ENCODE measurements at regions not wholly inside any gene's neighbourhood (a gene's known extent, or its start where the extent isn't known, plus 50 kb on each side); places are given as distances from the start of the nearest gene placed in this dataset.

DNA sequence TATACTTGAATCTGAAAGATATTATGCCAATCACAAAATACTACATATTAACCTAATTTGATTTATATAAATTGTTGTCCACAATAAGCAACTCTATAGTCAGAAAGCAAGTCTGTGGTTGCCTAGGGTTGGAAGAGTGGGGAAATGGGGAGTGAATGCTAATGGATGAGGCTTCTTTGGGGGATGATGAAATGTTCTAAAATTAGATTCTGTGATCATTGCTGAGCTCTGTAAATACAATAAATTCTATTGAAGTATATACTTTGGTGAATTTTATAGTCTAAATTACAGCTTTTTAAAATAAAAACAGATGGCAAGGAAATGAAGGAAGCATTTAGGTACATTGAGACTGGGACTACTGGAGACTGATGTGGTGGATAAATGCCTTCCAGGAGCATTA is 275.5 kb downstream of the MBD2 start:
- ChIA-PET POLR2A (no interaction called here), CTCF (interaction anchor here (0.6 kb wide), 1 partner anchor 15 kb away, joined by 3 read pairs; no protein-coding TSS in a partner anchor)
- no peak for DNase-seq
- no peak overlapping the region for H3K27ac Mint-ChIP-seq
- H3K36me3 Mint-ChIP-seq (ENCODE audit: low read depth) = no peaks in the 10 kb centered on the region
- ATAC-seq = no peak
- H3K4me1 Mint-ChIP-seq = no peaks in the 10 kb centered on the region
- no peak overlapping the region for H3K4me3 Mint-ChIP-seq
- intact Hi-C loops (cut with DNase I, micrococcal nuclease) = no loop called here
- H3K27me3 Mint-ChIP-seq = peaks cover 2% of the 10 kb centered on the region
- peaks cover 12% of the 10 kb centered on the region for H3K9me3 Mint-ChIP-seq (ENCODE audit: low read depth)

DNA sequence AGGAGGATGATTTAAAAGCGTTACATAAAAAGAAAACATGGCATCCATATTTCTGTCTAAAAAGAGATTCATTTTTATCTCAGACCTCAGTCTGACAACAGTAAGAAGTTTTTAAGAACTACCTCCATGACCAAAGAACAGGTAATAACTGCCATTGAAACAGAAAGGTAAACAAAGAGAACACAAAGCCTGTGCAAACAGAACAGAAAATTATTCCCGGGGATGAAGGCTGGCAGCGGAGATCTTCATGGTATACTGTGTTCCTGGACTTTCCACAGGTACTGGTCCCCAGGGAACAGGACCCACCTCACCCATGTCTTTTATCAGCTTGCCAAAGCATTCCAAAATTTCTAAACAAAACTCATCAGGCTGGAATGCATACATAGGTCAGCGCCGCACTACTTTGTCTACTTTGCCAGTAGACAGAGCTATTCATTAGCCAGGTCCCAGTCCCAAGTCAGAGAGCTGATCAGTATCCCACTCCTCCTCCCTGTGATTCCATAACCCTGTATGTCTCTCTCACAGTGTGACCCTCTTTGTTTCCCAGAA is 277.3 kb downstream of the MBD2 start:
- POLR2A ChIA-PET = no interaction called here
- Mint-ChIP-seq H3K27ac (no peak overlapping the region), H3K4me1 (no peaks in the 10 kb centered on the region), H3K4me3 (no peak overlapping the region), H3K27me3 (peaks cover 2% of the 10 kb centered on the region), H3K36me3 (ENCODE audit: low read depth) (no peaks in the 10 kb centered on the region), H3K9me3 (ENCODE audit: low read depth) (peaks cover 8% of the 10 kb centered on the region)
- DNase-seq = no peak
- no peak for ATAC-seq
- CTCF ChIA-PET = interaction anchor here (0.6 kb wide), 1 partner anchor 45 kb away, joined by 3 read pairs; no protein-coding TSS in a partner anchor
- intact Hi-C loops (cut with DNase I, micrococcal nuclease) = no loop called here

DNA sequence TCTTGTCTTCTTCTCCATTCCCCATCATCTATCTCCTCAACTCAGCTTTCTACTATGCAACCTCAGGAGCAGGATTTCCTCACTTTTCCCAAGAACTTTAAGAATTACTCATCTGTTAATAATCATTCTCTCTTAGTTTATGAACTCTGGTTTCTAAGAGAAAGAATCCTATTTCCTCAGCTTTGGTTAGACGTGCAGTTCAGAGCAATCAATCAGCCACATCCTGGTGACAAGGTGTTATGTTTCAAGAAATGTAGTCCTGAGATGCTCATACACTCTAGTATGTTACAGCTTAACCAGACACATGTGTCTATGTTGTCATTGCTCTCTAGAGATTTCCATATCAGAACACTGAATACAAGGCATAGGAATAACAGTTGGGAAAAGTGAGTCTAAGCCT is 277.9 kb downstream of the MBD2 start:
- ATAC-seq (no peak), DNase-seq (no peak)
- Mint-ChIP-seq H3K27me3 (peaks cover 2% of the 10 kb centered on the region), H3K27ac (no peak overlapping the region), H3K36me3 (ENCODE audit: low read depth) (no peaks in the 10 kb centered on the region), H3K4me1 (no peaks in the 10 kb centered on the region), H3K4me3 (no peak overlapping the region), H3K9me3 (ENCODE audit: low read depth) (peaks cover 8% of the 10 kb centered on the region)
- intact Hi-C loops (cut with DNase I, micrococcal nuclease) = no loop called here
- CTCF ChIA-PET = interaction anchor here (1.3 kb wide), 1 partner anchor 18 kb away, joined by 4 read pairs; no protein-coding TSS in a partner anchor
- POLR2A ChIA-PET = no interaction called here

DNA sequence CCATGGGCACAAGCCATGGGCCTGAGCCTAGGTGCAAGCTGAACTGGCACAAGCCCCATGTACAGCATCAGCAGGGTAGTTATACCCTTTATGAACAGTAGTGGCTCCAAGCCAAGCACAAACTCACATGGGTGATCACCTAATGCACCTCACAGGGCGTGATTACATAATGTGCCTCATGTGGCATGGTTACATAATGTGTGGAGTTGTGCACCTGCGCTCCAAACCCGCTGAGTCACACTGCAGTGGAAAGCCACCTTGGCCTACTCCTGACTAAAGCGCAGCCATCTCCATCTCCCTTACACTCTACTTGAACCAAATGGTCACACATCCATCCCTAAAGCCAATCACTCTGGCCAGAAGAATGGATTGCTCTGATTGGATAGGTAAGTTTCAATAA is 279.7 kb downstream of the MBD2 start:
- intact Hi-C loops (cut with DNase I, micrococcal nuclease) = no loop called here
- Mint-ChIP-seq H3K27ac (no peak overlapping the region), H3K9me3 (ENCODE audit: low read depth) (peaks cover 8% of the 10 kb centered on the region), H3K27me3 (peaks cover 2% of the 10 kb centered on the region), H3K4me3 (no peak overlapping the region), H3K4me1 (no peaks in the 10 kb centered on the region), H3K36me3 (ENCODE audit: low read depth) (no peaks in the 10 kb centered on the region)
- CTCF ChIA-PET = no interaction called here
- POLR2A ChIA-PET = no interaction called here
- ATAC-seq (no peak), DNase-seq (peak; percentile 30)

DNA sequence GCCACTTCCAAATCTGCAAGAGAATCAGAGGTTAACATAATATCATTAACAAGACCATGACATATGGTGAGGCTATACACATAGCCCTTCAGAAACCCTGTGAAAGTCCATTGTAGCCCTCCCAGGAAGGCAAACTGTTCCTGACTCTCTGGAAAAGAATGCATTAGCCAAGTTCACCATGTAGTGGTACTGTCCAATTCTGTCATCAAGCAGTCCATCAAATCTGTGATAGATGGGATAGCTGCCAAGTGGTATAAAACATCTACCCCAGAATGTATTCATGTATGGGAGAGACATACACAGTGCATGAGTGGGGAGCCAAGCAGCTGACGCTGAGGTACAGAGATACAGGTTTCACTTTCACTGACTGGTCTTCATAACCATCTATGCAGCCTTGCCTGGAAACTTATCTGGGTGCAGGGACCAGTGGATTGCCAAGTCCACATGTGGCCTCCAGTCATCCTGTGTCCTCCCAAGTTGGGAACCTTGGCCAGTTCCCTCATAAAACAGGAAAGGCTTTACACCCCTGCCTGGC is 281.1 kb downstream of the MBD2 start:
- Mint-ChIP-seq H3K4me3 (no peak overlapping the region), H3K36me3 (ENCODE audit: low read depth) (no peaks in the 10 kb centered on the region), H3K27me3 (no peaks in the 10 kb centered on the region), H3K27ac (no peak overlapping the region), H3K4me1 (no peaks in the 10 kb centered on the region), H3K9me3 (ENCODE audit: low read depth) (peaks cover 8% of the 10 kb centered on the region)
- ChIA-PET POLR2A (no interaction called here), CTCF (no interaction called here)
- intact Hi-C loops (cut with DNase I, micrococcal nuclease) = no loop called here
- DNase-seq (no peak), ATAC-seq (no peak)

DNA sequence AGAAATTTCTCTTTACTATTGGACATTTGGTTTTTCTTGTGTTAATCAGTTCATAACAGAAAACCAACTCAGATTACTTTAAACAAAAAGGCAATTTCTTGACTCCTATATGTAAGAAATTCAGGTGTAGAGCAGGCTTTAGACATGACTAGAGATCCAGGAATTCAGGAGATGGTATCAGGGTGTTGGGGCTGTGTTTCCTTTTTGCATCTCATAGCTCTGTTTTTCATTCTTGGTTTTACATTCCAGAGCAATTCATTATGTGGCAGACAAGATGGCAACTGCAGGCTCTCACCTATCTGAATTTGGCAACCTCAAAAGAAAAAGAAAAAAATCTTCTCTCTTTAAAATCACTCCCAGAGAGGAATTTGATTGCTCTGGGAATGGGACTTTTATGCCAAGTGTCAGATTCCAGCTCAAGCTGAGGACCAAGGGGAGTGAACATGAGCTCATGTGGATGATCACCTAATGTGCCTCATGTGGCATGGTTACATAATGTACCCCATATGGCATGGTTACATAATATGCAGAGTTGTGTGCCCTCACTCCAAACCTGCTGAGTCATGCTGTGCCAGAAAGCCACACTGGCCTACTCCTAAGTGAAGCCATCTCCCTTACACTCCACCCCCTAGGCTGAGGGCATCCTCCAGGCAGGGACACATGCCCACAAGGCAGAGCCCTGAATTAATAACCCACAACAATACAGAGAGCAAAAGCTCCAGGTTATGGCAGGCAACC is 282.7 kb downstream of the MBD2 start:
- ATAC-seq (no peak), DNase-seq (no peak)
- H3K9me3 Mint-ChIP-seq (ENCODE audit: low read depth) = peaks cover 8% of the 10 kb centered on the region
- no peaks in the 10 kb centered on the region for H3K36me3 Mint-ChIP-seq (ENCODE audit: low read depth)
- intact Hi-C loops (cut with DNase I, micrococcal nuclease) = no loop called here
- ChIA-PET POLR2A (no interaction called here), CTCF (no interaction called here)
- no peaks in the 10 kb centered on the region for H3K27me3 Mint-ChIP-seq
- no peak overlapping the region for H3K4me3 Mint-ChIP-seq
- no peak overlapping the region for H3K27ac Mint-ChIP-seq
- H3K4me1 Mint-ChIP-seq = no peaks in the 10 kb centered on the region

DNA sequence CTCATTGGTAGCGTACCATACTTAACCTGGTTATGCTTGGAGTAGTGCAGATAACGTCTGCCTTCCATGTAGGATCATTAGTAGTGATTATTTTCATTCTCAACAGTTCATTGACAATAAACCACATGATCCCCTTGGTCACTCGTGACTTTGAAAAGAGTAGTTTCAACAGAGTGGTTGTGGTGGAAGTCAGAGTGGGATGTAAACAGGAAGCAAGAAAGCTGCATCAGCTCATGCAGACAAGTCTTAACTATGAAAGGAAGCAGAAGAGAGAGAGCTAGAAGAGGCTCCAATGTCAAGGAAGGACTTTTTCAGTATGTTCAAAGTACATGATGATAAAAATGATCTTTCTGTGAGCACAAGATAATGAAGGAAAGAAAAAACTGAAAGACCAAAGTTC is 287.4 kb downstream of the MBD2 start:
- ATAC-seq (no peak), DNase-seq (no peak)
- H3K4me1 Mint-ChIP-seq = no peaks in the 10 kb centered on the region
- CTCF ChIA-PET = no interaction called here
- no peaks in the 10 kb centered on the region for H3K36me3 Mint-ChIP-seq (ENCODE audit: low read depth)
- H3K9me3 Mint-ChIP-seq (ENCODE audit: low read depth) = no peaks in the 10 kb centered on the region
- H3K27me3 Mint-ChIP-seq = no peaks in the 10 kb centered on the region
- intact Hi-C loops (cut with DNase I, micrococcal nuclease) = no loop called here
- POLR2A ChIA-PET = no interaction called here
- H3K27ac Mint-ChIP-seq = no peak overlapping the region
- no peak overlapping the region for H3K4me3 Mint-ChIP-seq

DNA sequence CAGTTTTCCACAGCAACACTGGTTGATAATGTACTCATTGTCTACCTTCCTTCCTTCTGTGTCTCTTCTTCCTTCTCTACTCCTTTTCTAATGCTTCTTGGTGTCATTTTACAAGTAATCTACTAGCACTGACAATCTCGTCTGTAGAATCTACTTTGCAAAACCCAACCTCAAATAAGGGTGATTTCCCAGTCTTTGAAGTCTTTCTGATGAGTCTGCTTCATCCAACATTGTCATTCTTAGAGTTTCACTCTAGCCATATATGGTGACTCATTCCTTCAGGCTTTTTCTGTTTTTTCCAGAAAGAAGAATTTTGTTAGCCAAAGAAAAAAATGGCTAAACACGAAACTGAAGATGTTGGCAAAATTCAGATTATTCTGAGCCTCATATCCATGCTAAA is 288.7 kb downstream of the MBD2 start:
- H3K27me3 Mint-ChIP-seq = no peaks in the 10 kb centered on the region
- H3K4me1 Mint-ChIP-seq = no peaks in the 10 kb centered on the region
- ATAC-seq = no peak
- intact Hi-C loops (cut with DNase I, micrococcal nuclease) = no loop called here
- ChIA-PET POLR2A (no interaction called here), CTCF (no interaction called here)
- no peaks in the 10 kb centered on the region for H3K36me3 Mint-ChIP-seq (ENCODE audit: low read depth)
- H3K9me3 Mint-ChIP-seq (ENCODE audit: low read depth) = no peaks in the 10 kb centered on the region
- DNase-seq = no peak
- H3K4me3 Mint-ChIP-seq = no peak overlapping the region
- no peak overlapping the region for H3K27ac Mint-ChIP-seq

DNA sequence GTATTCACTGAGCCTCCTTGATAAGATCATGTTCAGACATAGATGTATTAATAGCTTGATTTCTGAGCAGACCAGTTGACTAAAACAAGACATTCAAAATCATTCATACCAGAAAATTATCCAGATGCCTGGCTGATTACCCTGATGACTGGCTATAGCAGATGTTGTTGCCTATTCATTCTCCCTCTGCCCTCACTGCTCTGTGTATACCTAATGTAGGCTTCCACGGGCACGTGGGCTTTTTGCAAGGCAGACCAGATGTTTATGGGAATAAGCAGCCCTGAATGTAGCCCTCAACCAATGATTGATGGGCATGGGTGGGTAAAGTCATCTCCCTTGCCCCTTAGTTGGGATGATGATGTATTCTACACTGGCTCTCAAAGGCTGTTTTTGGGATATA is 289.1 kb downstream of the MBD2 start:
- Mint-ChIP-seq H3K9me3 (ENCODE audit: low read depth) (no peaks in the 10 kb centered on the region), H3K27ac (no peak overlapping the region), H3K4me1 (no peaks in the 10 kb centered on the region), H3K4me3 (no peak overlapping the region), H3K27me3 (no peaks in the 10 kb centered on the region), H3K36me3 (ENCODE audit: low read depth) (no peaks in the 10 kb centered on the region)
- ChIA-PET POLR2A (no interaction called here), CTCF (no interaction called here)
- intact Hi-C loops (cut with DNase I, micrococcal nuclease) = no loop called here
- DNase-seq (no peak), ATAC-seq (no peak)

DNA sequence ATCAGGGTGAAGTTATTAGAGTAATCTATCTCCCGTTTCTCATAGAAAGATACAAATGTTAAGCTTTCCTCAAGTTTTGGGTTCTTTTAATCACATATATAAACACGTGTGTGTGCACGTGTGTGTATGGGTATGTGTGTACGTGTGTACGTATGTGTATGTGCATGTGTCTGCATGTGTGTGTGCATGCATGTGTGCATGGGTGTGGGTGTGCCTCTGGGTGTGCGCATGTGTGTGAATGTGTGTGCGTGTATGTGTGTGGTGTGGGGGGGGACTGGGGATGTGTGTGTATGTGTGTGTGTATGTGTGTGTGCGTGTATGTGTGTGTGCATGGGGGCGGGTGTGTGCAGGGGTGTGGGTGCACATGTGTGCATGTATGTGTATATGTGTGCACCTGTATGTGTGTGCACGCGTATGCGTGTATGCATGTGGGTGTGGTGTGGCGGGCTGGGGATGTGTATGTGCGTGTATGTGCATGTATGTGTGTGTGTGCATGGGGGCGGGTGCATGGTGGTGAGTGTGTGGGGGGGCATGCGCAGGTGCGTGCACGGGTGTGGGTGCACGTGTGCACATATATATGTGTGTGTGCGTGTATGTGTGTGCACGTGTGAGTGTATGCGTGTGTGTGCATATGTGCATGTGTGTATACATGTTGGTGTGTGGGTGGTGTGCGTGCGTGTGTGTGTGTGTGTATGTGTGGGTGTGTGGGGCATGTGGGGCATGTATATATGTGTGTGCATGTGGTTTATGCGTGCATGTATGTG is 304.0 kb downstream of the MBD2 start:
- H3K27me3 Mint-ChIP-seq = no peaks in the 10 kb centered on the region
- H3K4me3 Mint-ChIP-seq = no peak overlapping the region
- DNase-seq = no peak
- H3K36me3 Mint-ChIP-seq (ENCODE audit: low read depth) = no peaks in the 10 kb centered on the region
- peaks cover 10% of the 10 kb centered on the region for H3K9me3 Mint-ChIP-seq (ENCODE audit: low read depth)
- ATAC-seq = no peak
- ChIA-PET POLR2A (no interaction called here), CTCF (interaction anchor here (0.6 kb wide), 1 partner anchor 11 kb away, joined by 3 read pairs; no protein-coding TSS in a partner anchor)
- H3K27ac Mint-ChIP-seq = no peak overlapping the region
- H3K4me1 Mint-ChIP-seq = no peaks in the 10 kb centered on the region
- intact Hi-C loops (cut with DNase I, micrococcal nuclease) = no loop called here

DNA sequence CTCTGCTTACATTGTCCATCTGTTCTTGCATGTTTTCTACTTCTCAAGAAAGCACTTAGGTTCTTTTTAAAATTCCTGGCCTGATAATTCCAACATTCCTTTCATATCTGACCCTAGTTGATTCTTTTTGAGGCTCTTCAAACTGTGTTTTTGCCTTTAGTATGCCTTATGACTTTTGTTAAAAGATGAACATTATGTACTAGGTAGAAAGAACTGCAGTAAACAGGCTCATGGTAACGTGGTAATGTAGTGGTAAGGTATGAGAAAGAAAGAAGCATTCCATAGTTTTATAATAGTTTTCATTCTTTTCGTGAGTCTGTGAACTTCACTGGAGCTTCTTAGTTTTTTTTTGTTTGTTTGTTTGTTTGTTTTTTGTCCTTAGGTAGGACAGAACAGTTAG is 306.4 kb downstream of the MBD2 start:
- ChIA-PET CTCF (no interaction called here), POLR2A (interaction anchor here (0.6 kb wide), 1 partner anchor 1464 kb away, joined by 3 read pairs; no protein-coding TSS in a partner anchor)
- no peaks in the 10 kb centered on the region for H3K4me1 Mint-ChIP-seq
- no peak for DNase-seq
- no peak for ATAC-seq
- no peaks in the 10 kb centered on the region for H3K27me3 Mint-ChIP-seq
- H3K4me3 Mint-ChIP-seq = no peak overlapping the region
- H3K36me3 Mint-ChIP-seq (ENCODE audit: low read depth) = no peaks in the 10 kb centered on the region
- H3K9me3 Mint-ChIP-seq (ENCODE audit: low read depth) = peaks cover 10% of the 10 kb centered on the region
- H3K27ac Mint-ChIP-seq = no peak overlapping the region
- intact Hi-C loops (cut with DNase I, micrococcal nuclease) = no loop called here

DNA sequence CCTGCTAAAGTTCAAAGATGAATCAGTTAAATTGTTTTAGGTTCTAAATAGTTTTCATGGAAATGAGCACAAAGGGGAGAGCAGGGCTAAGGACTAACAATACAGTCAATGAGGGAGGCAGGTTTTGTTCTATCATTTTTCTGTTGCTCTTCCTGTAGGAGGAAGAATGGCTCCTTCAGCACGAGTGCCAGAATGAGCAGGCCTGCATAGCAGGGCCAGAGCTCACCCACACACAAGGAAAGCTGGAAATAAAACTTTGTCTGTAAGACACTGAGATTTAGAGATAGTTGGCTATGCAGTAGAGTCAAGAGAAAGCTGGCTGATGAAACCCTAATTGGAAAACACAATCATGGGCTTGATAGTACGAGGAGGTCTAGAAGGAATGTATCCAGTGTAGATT is 313.3 kb downstream of the MBD2 start:
- Mint-ChIP-seq H3K9me3 (ENCODE audit: low read depth) (no peaks in the 10 kb centered on the region), H3K27me3 (no peaks in the 10 kb centered on the region), H3K36me3 (ENCODE audit: low read depth) (no peaks in the 10 kb centered on the region), H3K4me1 (no peaks in the 10 kb centered on the region), H3K27ac (no peak overlapping the region), H3K4me3 (no peak overlapping the region)
- intact Hi-C loops (cut with DNase I, micrococcal nuclease) = loop anchor here in 1 of 2 experiments (2.0 kb wide), 1 partner anchor 208 kb away; no protein-coding TSS in a partner anchor
- POLR2A ChIA-PET = no interaction called here
- ATAC-seq (no peak), DNase-seq (no peak)
- CTCF ChIA-PET = interaction anchor here (0.6 kb wide), 1 partner anchor 30 kb away, joined by 3 read pairs; no protein-coding TSS in a partner anchor
